H1 (cell line): ENCODE measurements at regions not wholly inside any gene's neighbourhood (a gene's known extent, or its start where the extent isn't known, plus 50 kb on each side); places are given as distances from the start of the nearest gene placed in this dataset.

ENCODE experiments used
- CTCF ChIA-PET: fragments of 300-600 bp; sonication (Branson Sonifier 250); formaldehyde crosslinking; loops from one replicate; lab custom pipeline; 2021; ENCODE audit not compliant: partially characterized antibody; lab: Charles Lee
- POLR2A ChIA-PET: fragments of 300-600 bp; sonication (Branson Sonifier 250); formaldehyde crosslinking; loops from one replicate; lab custom pipeline; 2021; ENCODE audit warnings: inconsistent platforms; ENCODE audit not compliant: partially characterized antibody; lab: Charles Lee
- DNase-seq, 2 experiments: peaks; one replicate each; pipeline versions ENCODE4 v3.0.0 to v3.0.0-alpha.2; 2010 to 2022; ENCODE audit warnings: low spot score in 2 of 2, low read depth in 1 of 2, mixed read lengths in 1 of 2
- FAIRE-seq: peaks from 2 replicates; lab custom pipeline; 2011; peaks lifted over from hg19 to GRCh38; lab: Jason Lieb, UNC
- H2AFZ ChIP-seq: 2 replicates; pipeline ENCODE4 v1.8.1; 2012; ENCODE audit warnings: low read length, inconsistent platforms
- H2AK5ac ChIP-seq: 2 replicates; pipeline ENCODE4 v1.6.1; 2013; ENCODE audit warnings: low read depth, low read length
- H2BK120ac ChIP-seq: replicated peaks from 2 replicates; pipeline ENCODE3; 2013; ENCODE audit warnings: low read depth, low read length, inconsistent platforms
- H2BK12ac ChIP-seq: 2 replicates; pipeline ENCODE4 v1.6.1; 2013; ENCODE audit warnings: low read depth, low read length
- H2BK15ac ChIP-seq: 2 replicates; pipeline ENCODE4 v1.6.1; 2013; ENCODE audit warnings: low read length
- H2BK20ac ChIP-seq: 2 replicates; pipeline ENCODE4 v1.6.1; 2013; ENCODE audit warnings: low read length
- H2BK5ac ChIP-seq: 2 replicates; pipeline ENCODE4 v1.6.1; 2013; ENCODE audit warnings: low read depth, low read length
- H3K14ac ChIP-seq: 2 replicates; pipeline ENCODE4 v1.6.1; 2013; ENCODE audit warnings: inconsistent platforms; ENCODE audit not compliant: insufficient read length
- H3K18ac ChIP-seq: 2 replicates; pipeline ENCODE4 v1.6.1; 2013; ENCODE audit warnings: low read length; ENCODE audit errors: extremely low read depth
- H3K23ac ChIP-seq: 2 replicates; pipeline ENCODE4 v1.6.1; 2013; ENCODE audit warnings: inconsistent platforms; ENCODE audit not compliant: insufficient read length
- H3K23me2 ChIP-seq: 2 replicates; pipeline ENCODE4 v1.6.1; 2013; ENCODE audit warnings: low read depth, low read length
- H3K27ac ChIP-seq: 2 replicates; pipeline ENCODE4 v1.6.1; 2011; ENCODE audit warnings: low read depth, low read length, inconsistent platforms
- H3K27me3 ChIP-seq, 4 experiments: replicated peaks in 1 of 4; 1 replicate in 1 of 4; 2 replicates in 3 of 4; pipeline versions ENCODE4 v1.6.1 to v1.8.1; 2011 to 2013; ENCODE audit warnings: low read length in 3 of 4, mild to moderate bottlenecking in 3 of 4, inconsistent platforms in 2 of 4, mixed read lengths in 2 of 4, moderate library complexity in 1 of 4; ENCODE audit not compliant: control insufficient read depth in 3 of 4, insufficient read depth in 3 of 4; ENCODE audit errors: extremely low read depth in 1 of 4
- H3K36me3 ChIP-seq, 4 experiments: 2 replicates each; pipeline versions ENCODE4 v1.6.1 to v1.8.1; 2011 to 2013; ENCODE audit warnings: mild to moderate bottlenecking in 4 of 4, low read length in 3 of 4, moderate library complexity in 2 of 4, control low read depth in 1 of 4, inconsistent platforms in 1 of 4; ENCODE audit not compliant: insufficient read depth in 4 of 4, control insufficient read depth in 2 of 4
- H3K4ac ChIP-seq: replicated peaks from 2 replicates; pipeline ENCODE3; 2013; ENCODE audit warnings: low read length, low read depth, mixed read lengths, inconsistent platforms; ENCODE audit not compliant: insufficient read length
- H3K4me1 ChIP-seq, 4 experiments: replicated peaks in 1 of 4; 1 replicate in 1 of 4; 2 replicates in 3 of 4; pipeline versions ENCODE4 v1.6.1 to v1.8.1; 2011 to 2013; ENCODE audit warnings: low read length in 3 of 4, inconsistent platforms in 2 of 4, mixed read lengths in 1 of 4; ENCODE audit not compliant: insufficient read depth in 4 of 4, control insufficient read depth in 3 of 4
- H3K4me2 ChIP-seq, 2 experiments: 2 replicates each; pipeline versions ENCODE4 v1.6.1 to v1.8.1; 2011 to 2013; ENCODE audit warnings: low read depth in 2 of 2, low read length in 2 of 2, control low read depth in 1 of 2, inconsistent platforms in 1 of 2, mild to moderate bottlenecking in 1 of 2; ENCODE audit not compliant: insufficient read depth in 1 of 2
- H3K4me3 ChIP-seq, 4 experiments: fragments of 200-600, 300-600 bp in 1 of 4; sonication (generic), shearing (Covaris generic), sonication (Bioruptor Twin) in 1 of 4; 2 replicates each; pipeline versions ENCODE4 v1.5.1 to v1.8.1; 2011 to 2016; ENCODE audit warnings: low read length in 4 of 4, low read depth in 3 of 4, control low read depth in 2 of 4, inconsistent platforms in 2 of 4, mild to moderate bottlenecking in 2 of 4, mixed read lengths in 1 of 4, moderate library complexity in 1 of 4; ENCODE audit not compliant: insufficient read depth in 2 of 4; ENCODE audit errors: extremely low read depth in 1 of 4
- H3K56ac ChIP-seq: replicated peaks from 2 replicates; pipeline ENCODE3; 2013; ENCODE audit warnings: low read depth, mild to moderate bottlenecking, mixed read lengths, low read length, inconsistent platforms; ENCODE audit not compliant: insufficient read length
- H3K79me1 ChIP-seq: 2 replicates; pipeline ENCODE4 v1.6.1; 2013; ENCODE audit warnings: low read depth, low read length, control low read depth
- H3K79me2 ChIP-seq, 2 experiments: 2 replicates each; pipeline versions ENCODE4 v1.6.1 to v1.8.1; 2012 to 2013; ENCODE audit warnings: low read length in 2 of 2, mild to moderate bottlenecking in 2 of 2, inconsistent platforms in 1 of 2; ENCODE audit not compliant: insufficient read depth in 2 of 2, control insufficient read depth in 1 of 2
- H3K9ac ChIP-seq, 4 experiments: replicated peaks in 1 of 4; 1 replicate in 1 of 4; 2 replicates in 3 of 4; pipeline versions ENCODE4 v1.6.1 to v1.8.1; 2011 to 2013; ENCODE audit warnings: low read depth in 3 of 4, low read length in 3 of 4, control low read depth in 2 of 4, mild to moderate bottlenecking in 2 of 4, moderate library complexity in 2 of 4, inconsistent platforms in 1 of 4; ENCODE audit errors: extremely low read depth in 1 of 4
- H3K9me3 ChIP-seq, 2 experiments: 2 replicates each; pipeline versions ENCODE4 v1.6.1 to v1.8.1; 2012 to 2013; ENCODE audit warnings: mild to moderate bottlenecking in 2 of 2, moderate library complexity in 2 of 2, control low read depth in 1 of 2, inconsistent platforms in 1 of 2, low read depth in 1 of 2, low read length in 1 of 2, mixed read lengths in 1 of 2; ENCODE audit not compliant: insufficient read depth in 2 of 2
- H4K20me1 ChIP-seq, 2 experiments: replicated peaks in 1 of 2; 2 replicates each; pipeline versions ENCODE3 to v1.8.1; 2011 to 2013; ENCODE audit warnings: inconsistent platforms in 2 of 2, low read length in 2 of 2, mild to moderate bottlenecking in 1 of 2; ENCODE audit not compliant: insufficient read depth in 2 of 2, control insufficient read depth in 1 of 2
- H4K5ac ChIP-seq: 2 replicates; pipeline ENCODE4 v1.6.1; 2013; ENCODE audit warnings: low read length, low read depth, mixed read lengths, inconsistent platforms; ENCODE audit not compliant: insufficient read length
- H4K8ac ChIP-seq: 2 replicates; pipeline ENCODE4 v1.8.0; 2013; ENCODE audit warnings: mild to moderate bottlenecking, moderate library complexity, low read length, inconsistent platforms; ENCODE audit not compliant: insufficient read depth; ENCODE audit errors: extremely low read depth
- H4K91ac ChIP-seq: replicated peaks from 2 replicates; pipeline ENCODE3; 2013; ENCODE audit warnings: low read length, mixed read lengths, inconsistent platforms; ENCODE audit not compliant: insufficient read length
- CEBPB ChIP-seq: IDR thresholded peaks from 2 replicates; pipeline ENCODE4 v1.6.1; 2012; ENCODE audit warnings: low read depth, low read length
- GABPA ChIP-seq: IDR thresholded peaks from 2 replicates; pipeline ENCODE4 v1.6.1; 2011; ENCODE audit warnings: mild to moderate bottlenecking, low read length, moderate library complexity, borderline replicate concordance; ENCODE audit not compliant: insufficient read depth
- SIN3A ChIP-seq, 2 experiments: IDR thresholded peaks in 1 of 2; conservative IDR thresholded peaks in 1 of 2; 2 replicates each; pipeline ENCODE4 v1.6.1; 2011 to 2012; ENCODE audit warnings: low read length in 2 of 2, improper control_type of control experiment in 1 of 2, low read depth in 1 of 2, mild to moderate bottlenecking in 1 of 2
- SP1 ChIP-seq: IDR thresholded peaks from 2 replicates; pipeline ENCODE4 v1.6.1; 2011; ENCODE audit warnings: low read depth, low read length
- SUZ12 ChIP-seq: fragments of 200-600 bp; sonication (generic); IDR thresholded peaks from 2 replicates; pipeline ENCODE4 v1.6.1; 2012; ENCODE audit warnings: mild to moderate bottlenecking, inconsistent platforms, low read length, moderate library complexity, mixed read lengths
- TBP ChIP-seq: IDR thresholded peaks from 2 replicates; pipeline ENCODE4 v1.6.1; 2011; ENCODE audit warnings: low read depth, low read length, improper control_type of control experiment
- WGBS, 2 experiments: shearing (Covaris generic) in 1 of 2; methylation state at CpG; one replicate each; pipeline versions ENCODE4 v1.1.6 to v1.1.7; 2013 to 2015; ENCODE audit warnings: low lambda C conversion rate in 2 of 2, mixed read lengths in 2 of 2, inconsistent platforms in 1 of 2, low coverage in 1 of 2, missing lambda C conversion rate in 1 of 2; ENCODE audit not compliant: insufficient replicate concordance in 2 of 2, insufficient coverage in 1 of 2, insufficient read length in 1 of 2; ENCODE audit errors: extremely low coverage in 1 of 2, missing lambda C conversion rate in 1 of 2; 5-methylcytosine and 5-hydroxymethylcytosine counted together
- TF ChIP-seq, protein P1 (sequence below): IDR thresholded peaks from 2 replicates; pipeline ENCODE4 v1.6.1; 2012; ENCODE audit warnings: low read length, inconsistent platforms
- TF ChIP-seq, protein P2 (sequence below): IDR thresholded peaks from 2 replicates; pipeline ENCODE4 v1.6.1; 2011; ENCODE audit warnings: low read depth, mild to moderate bottlenecking, low read length; ENCODE audit not compliant: insufficient read depth

DNA sequence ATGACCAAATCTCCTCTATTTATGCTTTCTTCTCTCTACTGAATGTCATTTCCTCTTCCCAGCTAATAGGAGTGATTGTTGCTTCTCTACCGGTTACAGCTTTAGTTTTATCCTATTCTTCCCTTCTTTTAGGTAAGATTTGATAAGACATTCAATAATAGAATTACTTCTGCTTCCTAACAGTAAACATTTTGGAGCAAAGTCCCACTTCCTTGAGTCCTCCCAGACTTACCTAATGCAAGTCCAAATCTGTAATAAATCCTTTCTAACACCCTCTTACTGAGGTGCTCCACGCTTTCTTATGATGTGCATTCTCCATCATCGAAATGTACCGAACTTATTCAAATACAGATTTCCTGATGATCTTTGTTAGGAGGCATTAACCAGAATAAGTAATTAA is 79.2 kb upstream of the GPM6A start:
- Histone ChIP-seq H4K91ac (no peak overlapping the region), H3K4me1 (no peaks in the 10 kb centered on the region), H3K23me2 (no peaks in the 10 kb centered on the region; the same call in 1 of the 2 replicates), H3K14ac (no peak overlapping the region), H3K9me3 (no peaks in the 10 kb centered on the region), H3K79me2 (no peaks in the 10 kb centered on the region), H3K79me1 (no peaks in the 10 kb centered on the region), H2BK12ac (no peak overlapping the region), H4K5ac (no peak overlapping the region), H3K4me3 (no peak overlapping the region), H2BK20ac (no peak overlapping the region), H3K4ac (no peak overlapping the region), H2AK5ac (no peak overlapping the region), H3K9ac (no peak overlapping the region), H3K27me3 (no peaks in the 10 kb centered on the region), H2BK120ac (no peak overlapping the region), H4K8ac (no peak overlapping the region), H3K36me3 (no peaks in the 10 kb centered on the region), H3K18ac (no peak overlapping the region), H2BK5ac (no peak overlapping the region), H3K4me2 (no peak overlapping the region), H3K23ac (no peak overlapping the region), H2AFZ (no peak overlapping the region), H3K27ac (no peak overlapping the region), H2BK15ac (no peak overlapping the region), H3K56ac (no peak overlapping the region), H4K20me1 (no peaks in the 10 kb centered on the region)
- TF ChIP-seq TBP (no peak), GABPA (no peak), SIN3A (conservative IDR thresholded peaks at IDR 0.05 in 1 of 2, IDR thresholded peaks at IDR 0.05 in 1 of 2; ENCODE audit: low read depth in 1 of 2, low read length in 2 of 2) (no peak), SP1 (no peak), CEBPB (no peak), SUZ12 (no peak)
- TF ChIP-seq, protein P1, sequence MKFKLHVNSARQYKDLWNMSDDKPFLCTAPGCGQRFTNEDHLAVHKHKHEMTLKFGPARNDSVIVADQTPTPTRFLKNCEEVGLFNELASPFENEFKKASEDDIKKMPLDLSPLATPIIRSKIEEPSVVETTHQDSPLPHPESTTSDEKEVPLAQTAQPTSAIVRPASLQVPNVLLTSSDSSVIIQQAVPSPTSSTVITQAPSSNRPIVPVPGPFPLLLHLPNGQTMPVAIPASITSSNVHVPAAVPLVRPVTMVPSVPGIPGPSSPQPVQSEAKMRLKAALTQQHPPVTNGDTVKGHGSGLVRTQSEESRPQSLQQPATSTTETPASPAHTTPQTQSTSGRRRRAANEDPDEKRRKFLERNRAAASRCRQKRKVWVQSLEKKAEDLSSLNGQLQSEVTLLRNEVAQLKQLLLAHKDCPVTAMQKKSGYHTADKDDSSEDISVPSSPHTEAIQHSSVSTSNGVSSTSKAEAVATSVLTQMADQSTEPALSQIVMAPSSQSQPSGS = no peak
- TF ChIP-seq, protein P2, sequence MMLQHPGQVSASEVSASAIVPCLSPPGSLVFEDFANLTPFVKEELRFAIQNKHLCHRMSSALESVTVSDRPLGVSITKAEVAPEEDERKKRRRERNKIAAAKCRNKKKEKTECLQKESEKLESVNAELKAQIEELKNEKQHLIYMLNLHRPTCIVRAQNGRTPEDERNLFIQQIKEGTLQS = no peak
- 97% methylated on average over 4 of the region's 4 CpGs; no CpG with 5 or more reads in 1 of the 2 experiments for WGBS, 2 experiments
- ChIA-PET POLR2A (no interaction called here), CTCF (interaction anchor here (0.7 to 2.2 kb wide), 15 partner anchors 9 to 381 kb away, joined by 3 to 13 read pairs (median 3); no protein-coding TSS in a partner anchor)
- DNase-seq (no peak), FAIRE-seq (no peak)
